Right atrium auricular region (tissue), 2 donors: ENCODE measurements at regions not wholly inside any gene's neighbourhood (a gene's known extent, or its start where the extent isn't known, plus 50 kb on each side); places are given as distances from the start of the nearest gene placed in this dataset.

Source experiments
- DNase-seq: peaks from one replicate; pipeline ENCODE4 v3.0.0-alpha.2; 2019; ENCODE audit warnings: low spot score
- H3K27ac ChIP-seq, 2 donors: fragments of 200-600 bp; sonication (generic); 1 replicate in 1 of 2; 2 replicates in 1 of 2; pipeline ENCODE4 v1.5.1; 2016 to 2019
- H3K27me3 ChIP-seq, 2 donors: fragments of 200-600 bp; sonication (generic); one replicate each; pipeline versions ENCODE4 v1.5.1 to v1.6.0; 2017 to 2019
- H3K36me3 ChIP-seq: fragments of 200-600 bp; sonication (generic); one replicate; pipeline ENCODE4 v1.5.1; 2016
- H3K4me1 ChIP-seq, 2 donors: fragments of 200-600 bp; sonication (generic); one replicate each; pipeline versions ENCODE4 v1.5.1 to v1.6.0; 2017 to 2019
- H3K4me3 ChIP-seq, 2 donors: fragments of 200-600 bp; sonication (generic); 1 replicate in 1 of 2; 2 replicates in 1 of 2; pipeline ENCODE4 v1.5.1; 2017 to 2019; ENCODE audit warnings: mild to moderate bottlenecking in 1 of 2, moderate library complexity in 1 of 2
- H3K9me3 ChIP-seq, 2 donors: fragments of 200-600 bp; sonication (generic); one replicate each; pipeline ENCODE4 v1.5.1; 2019
- TF ChIP-seq, protein P1 (sequence below), 2 donors: fragments of 200-600 bp; sonication (generic); IDR thresholded peaks; one replicate each; pipeline ENCODE4 v1.5.1; 2019; ENCODE audit warnings: antibody characterized with exemption in 2 of 2

DNA sequence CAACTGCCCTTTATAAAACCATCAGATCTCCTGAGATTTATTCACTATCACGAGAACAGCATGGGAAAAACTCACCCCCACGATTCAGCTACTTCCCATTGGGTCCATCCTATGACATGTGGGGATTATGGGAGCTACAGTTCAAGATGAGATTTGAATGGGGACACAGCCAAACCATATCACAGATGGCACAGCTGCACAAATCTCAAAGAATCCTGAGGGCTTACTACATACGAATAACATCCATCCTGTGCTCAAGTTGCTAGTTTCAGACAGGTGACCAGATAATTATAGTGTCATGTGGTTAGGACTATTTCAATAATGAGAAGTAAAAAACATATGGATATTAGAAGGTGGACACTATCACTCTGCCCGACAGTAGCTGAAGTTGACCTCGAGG is 211.2 kb downstream of the NUAK1 start:
- DNase-seq: no peak
- Histone ChIP-seq H3K27me3 (no peaks in the 10 kb centered on the region), H3K4me3 (no peak overlapping the region), H3K9me3 (no peaks in the 10 kb centered on the region), H3K27ac (no peak overlapping the region), H3K36me3 (no peaks in the 10 kb centered on the region), H3K4me1 (peaks cover 0 to 8% of the 10 kb centered on the region in 2 donors)
- TF ChIP-seq, protein P1, sequence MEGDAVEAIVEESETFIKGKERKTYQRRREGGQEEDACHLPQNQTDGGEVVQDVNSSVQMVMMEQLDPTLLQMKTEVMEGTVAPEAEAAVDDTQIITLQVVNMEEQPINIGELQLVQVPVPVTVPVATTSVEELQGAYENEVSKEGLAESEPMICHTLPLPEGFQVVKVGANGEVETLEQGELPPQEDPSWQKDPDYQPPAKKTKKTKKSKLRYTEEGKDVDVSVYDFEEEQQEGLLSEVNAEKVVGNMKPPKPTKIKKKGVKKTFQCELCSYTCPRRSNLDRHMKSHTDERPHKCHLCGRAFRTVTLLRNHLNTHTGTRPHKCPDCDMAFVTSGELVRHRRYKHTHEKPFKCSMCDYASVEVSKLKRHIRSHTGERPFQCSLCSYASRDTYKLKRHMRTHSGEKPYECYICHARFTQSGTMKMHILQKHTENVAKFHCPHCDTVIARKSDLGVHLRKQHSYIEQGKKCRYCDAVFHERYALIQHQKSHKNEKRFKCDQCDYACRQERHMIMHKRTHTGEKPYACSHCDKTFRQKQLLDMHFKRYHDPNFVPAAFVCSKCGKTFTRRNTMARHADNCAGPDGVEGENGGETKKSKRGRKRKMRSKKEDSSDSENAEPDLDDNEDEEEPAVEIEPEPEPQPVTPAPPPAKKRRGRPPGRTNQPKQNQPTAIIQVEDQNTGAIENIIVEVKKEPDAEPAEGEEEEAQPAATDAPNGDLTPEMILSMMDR (IDR thresholded peaks at IDR 0.05): no peak

DNA sequence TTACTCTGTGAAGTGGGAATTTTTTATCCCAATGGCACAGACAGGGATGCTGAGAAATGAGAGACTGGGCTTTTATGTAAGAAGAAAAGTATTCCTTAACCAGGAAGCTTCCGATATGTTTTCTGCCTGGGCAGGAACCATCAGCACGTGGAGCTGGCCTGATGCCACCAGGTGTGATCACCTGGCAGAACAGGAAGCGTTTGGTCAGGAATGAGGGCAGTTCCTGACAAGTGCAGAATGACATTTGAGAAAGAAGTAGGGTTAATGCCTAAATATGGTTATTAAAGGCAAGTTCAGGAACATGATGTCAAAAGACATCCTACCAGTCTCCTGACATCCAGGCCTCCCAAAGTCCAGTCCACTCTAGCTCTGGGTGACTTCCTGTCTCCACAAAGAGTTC is 210.3 kb downstream of the NUAK1 start:
- H3K9me3 ChIP-seq: no peaks in the 10 kb centered on the region
- TF ChIP-seq, protein P1 (IDR thresholded peaks at IDR 0.05): no peak
- no peak overlapping the region for H3K4me3 ChIP-seq
- H3K27me3 ChIP-seq: no peaks in the 10 kb centered on the region
- no peaks in the 10 kb centered on the region for H3K36me3 ChIP-seq
- H3K4me1 ChIP-seq: no peaks in the 10 kb centered on the region
- DNase-seq: no peak
- no peak overlapping the region for H3K27ac ChIP-seq

DNA sequence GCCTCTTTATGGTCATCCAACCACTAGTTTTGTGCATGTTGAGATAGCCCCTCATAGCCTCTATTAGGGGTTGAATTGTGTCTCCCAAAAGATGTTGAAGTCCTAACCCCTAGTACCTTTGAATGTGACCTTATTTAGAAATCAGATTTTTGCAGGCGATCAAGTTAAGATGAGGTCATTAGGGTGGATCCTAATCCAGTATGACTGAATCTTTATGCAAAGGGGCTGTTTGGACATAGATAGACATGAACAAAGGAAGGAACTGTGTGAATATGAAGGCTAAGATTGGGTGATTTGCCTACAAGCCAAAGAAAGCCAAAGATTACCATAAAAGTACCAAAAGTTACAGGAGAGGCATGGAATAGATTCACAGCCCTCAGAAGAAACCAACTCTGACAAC is 209.6 kb downstream of the NUAK1 start:
- Histone ChIP-seq H3K4me1 (peaks cover 0 to 2% of the 10 kb centered on the region in 2 donors), H3K27me3 (no peaks in the 10 kb centered on the region), H3K9me3 (no peaks in the 10 kb centered on the region), H3K36me3 (no peaks in the 10 kb centered on the region), H3K27ac (no peak overlapping the region), H3K4me3 (no peak overlapping the region)
- no peak for DNase-seq
- TF ChIP-seq, protein P1 (IDR thresholded peaks at IDR 0.05): no peak

DNA sequence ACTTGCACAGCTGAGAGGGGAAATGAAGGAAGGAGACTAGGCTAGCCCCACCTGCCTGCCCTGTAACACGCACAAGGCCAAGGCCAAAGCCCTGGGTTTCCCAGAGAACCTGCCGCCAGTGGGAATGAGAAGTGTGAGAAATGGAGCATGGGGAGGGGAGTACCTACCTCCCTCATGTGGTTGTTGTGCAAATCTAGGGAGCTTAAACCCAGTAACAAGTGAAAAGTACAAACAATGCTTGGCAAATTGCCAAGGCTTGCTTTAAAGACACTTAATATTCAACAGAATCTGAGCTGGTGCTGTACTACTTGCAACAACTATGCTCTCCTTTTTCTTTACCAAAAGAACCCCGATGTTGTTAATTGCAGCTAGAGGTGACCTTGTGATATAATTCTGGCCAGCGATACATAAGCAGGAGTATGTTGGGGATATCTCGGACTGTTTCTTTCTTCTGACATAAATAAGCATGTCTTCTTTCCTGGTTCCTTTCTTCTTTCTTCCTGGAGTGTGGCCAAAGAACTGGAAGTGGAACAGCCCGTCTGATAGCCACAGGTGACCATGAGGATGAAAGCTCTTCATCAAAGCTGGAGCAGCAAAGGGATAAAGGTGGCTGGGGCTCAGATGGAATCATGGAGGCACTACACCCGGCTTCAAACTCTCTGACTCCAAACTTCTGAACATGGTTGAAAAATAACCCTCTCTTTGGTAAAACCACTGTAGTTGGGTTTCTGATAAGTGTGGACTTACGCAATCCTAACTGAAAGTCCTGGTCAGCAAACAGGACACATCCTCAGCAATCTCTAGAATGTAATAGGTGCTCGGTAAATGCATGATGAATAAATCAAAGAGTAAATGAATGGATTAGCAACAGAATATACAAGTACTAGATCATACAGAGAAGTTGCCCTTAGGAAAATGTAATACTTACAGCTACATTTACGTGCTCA is 207.9 kb downstream of the NUAK1 start:
- Histone ChIP-seq H3K27me3 (no peaks in the 10 kb centered on the region), H3K27ac (no peak overlapping the region), H3K4me1 (peaks cover 0 to 7% of the 10 kb centered on the region in 2 donors), H3K9me3 (no peaks in the 10 kb centered on the region), H3K4me3 (no peak overlapping the region), H3K36me3 (no peaks in the 10 kb centered on the region)
- no peak for DNase-seq
- TF ChIP-seq, protein P1 (IDR thresholded peaks at IDR 0.05): no peak

DNA sequence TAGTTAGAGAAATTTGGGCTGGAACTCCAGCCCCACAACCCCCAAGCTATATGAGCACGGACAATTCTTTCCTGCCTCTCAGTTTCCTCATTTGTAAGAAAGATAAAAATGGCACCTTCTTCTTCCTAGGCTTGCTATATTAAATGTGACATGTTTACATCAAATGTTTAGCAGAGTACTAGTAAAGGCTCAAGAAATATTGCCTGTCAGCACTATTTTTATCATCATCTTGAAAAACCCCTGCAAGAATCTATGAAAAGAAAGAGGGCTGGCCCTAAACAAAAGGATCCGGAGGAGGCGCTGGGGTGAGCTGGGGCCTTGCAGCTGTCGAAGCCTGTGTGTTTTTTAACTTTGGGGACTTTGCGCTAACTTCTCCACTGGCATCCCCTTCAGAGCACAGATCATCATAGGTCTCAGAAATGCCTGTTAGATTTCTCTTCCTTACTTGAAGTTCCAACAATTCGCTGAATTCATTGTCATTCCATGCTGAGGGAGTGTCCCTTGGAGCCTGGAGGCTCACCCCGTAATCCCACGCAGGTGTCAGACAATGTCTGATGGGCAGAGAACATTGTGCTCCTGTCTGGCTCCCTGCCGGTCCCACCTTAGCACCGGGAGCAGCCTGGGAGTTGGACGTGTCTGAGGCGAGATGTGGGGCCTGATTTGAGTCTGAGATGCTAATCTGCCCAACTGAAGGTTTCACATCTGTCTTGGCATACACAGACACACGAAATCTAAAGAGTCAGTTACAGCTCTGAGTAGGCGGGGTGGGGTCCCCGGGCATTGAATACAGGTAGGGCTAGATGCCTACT is 206.8 kb downstream of the NUAK1 start:
- Histone ChIP-seq H3K36me3 (no peaks in the 10 kb centered on the region), H3K9me3 (no peaks in the 10 kb centered on the region), H3K27ac (no peak overlapping the region), H3K4me1 (peaks cover 0 to 7% of the 10 kb centered on the region in 2 donors), H3K27me3 (no peaks in the 10 kb centered on the region), H3K4me3 (no peak overlapping the region)
- TF ChIP-seq, protein P1 (IDR thresholded peaks at IDR 0.05): no peak
- DNase-seq: no peak
